H1 (cell line): ENCODE measurements at regions not wholly inside any gene's neighbourhood (a gene's known extent, or its start where the extent isn't known, plus 50 kb on each side); places are given as distances from the start of the nearest gene placed in this dataset.

Experiments used
- CTCF ChIA-PET: fragments of 300-600 bp; sonication (Branson Sonifier 250); formaldehyde crosslinking; loops from one replicate; lab custom pipeline; 2021; ENCODE audit not compliant: partially characterized antibody; lab: Charles Lee
- POLR2A ChIA-PET: fragments of 300-600 bp; sonication (Branson Sonifier 250); formaldehyde crosslinking; loops from one replicate; lab custom pipeline; 2021; ENCODE audit warnings: inconsistent platforms; ENCODE audit not compliant: partially characterized antibody; lab: Charles Lee
- DNase-seq, 2 experiments: peaks; one replicate each; pipeline versions ENCODE4 v3.0.0 to v3.0.0-alpha.2; 2010 to 2022; ENCODE audit warnings: low spot score in 2 of 2, low read depth in 1 of 2, mixed read lengths in 1 of 2
- FAIRE-seq: peaks from 2 replicates; lab custom pipeline; 2011; peaks lifted over from hg19 to GRCh38; lab: Jason Lieb, UNC
- H2AFZ ChIP-seq: 2 replicates; pipeline ENCODE4 v1.8.1; 2012; ENCODE audit warnings: low read length, inconsistent platforms
- H2AK5ac ChIP-seq: 2 replicates; pipeline ENCODE4 v1.6.1; 2013; ENCODE audit warnings: low read depth, low read length
- H2BK120ac ChIP-seq: replicated peaks from 2 replicates; pipeline ENCODE3; 2013; ENCODE audit warnings: low read depth, low read length, inconsistent platforms
- H2BK12ac ChIP-seq: 2 replicates; pipeline ENCODE4 v1.6.1; 2013; ENCODE audit warnings: low read depth, low read length
- H2BK15ac ChIP-seq: 2 replicates; pipeline ENCODE4 v1.6.1; 2013; ENCODE audit warnings: low read length
- H2BK20ac ChIP-seq: 2 replicates; pipeline ENCODE4 v1.6.1; 2013; ENCODE audit warnings: low read length
- H2BK5ac ChIP-seq: 2 replicates; pipeline ENCODE4 v1.6.1; 2013; ENCODE audit warnings: low read depth, low read length
- H3K14ac ChIP-seq: 2 replicates; pipeline ENCODE4 v1.6.1; 2013; ENCODE audit warnings: inconsistent platforms; ENCODE audit not compliant: insufficient read length
- H3K18ac ChIP-seq: 2 replicates; pipeline ENCODE4 v1.6.1; 2013; ENCODE audit warnings: low read length; ENCODE audit errors: extremely low read depth
- H3K23ac ChIP-seq: 2 replicates; pipeline ENCODE4 v1.6.1; 2013; ENCODE audit warnings: inconsistent platforms; ENCODE audit not compliant: insufficient read length
- H3K23me2 ChIP-seq: 2 replicates; pipeline ENCODE4 v1.6.1; 2013; ENCODE audit warnings: low read depth, low read length
- H3K27ac ChIP-seq: 2 replicates; pipeline ENCODE4 v1.6.1; 2011; ENCODE audit warnings: low read depth, low read length, inconsistent platforms
- H3K27me3 ChIP-seq, 4 experiments: replicated peaks in 1 of 4; 1 replicate in 1 of 4; 2 replicates in 3 of 4; pipeline versions ENCODE4 v1.6.1 to v1.8.1; 2011 to 2013; ENCODE audit warnings: low read length in 3 of 4, mild to moderate bottlenecking in 3 of 4, inconsistent platforms in 2 of 4, mixed read lengths in 2 of 4, moderate library complexity in 1 of 4; ENCODE audit not compliant: control insufficient read depth in 3 of 4, insufficient read depth in 3 of 4; ENCODE audit errors: extremely low read depth in 1 of 4
- H3K36me3 ChIP-seq, 4 experiments: 2 replicates each; pipeline versions ENCODE4 v1.6.1 to v1.8.1; 2011 to 2013; ENCODE audit warnings: mild to moderate bottlenecking in 4 of 4, low read length in 3 of 4, moderate library complexity in 2 of 4, control low read depth in 1 of 4, inconsistent platforms in 1 of 4; ENCODE audit not compliant: insufficient read depth in 4 of 4, control insufficient read depth in 2 of 4
- H3K4ac ChIP-seq: replicated peaks from 2 replicates; pipeline ENCODE3; 2013; ENCODE audit warnings: low read length, low read depth, mixed read lengths, inconsistent platforms; ENCODE audit not compliant: insufficient read length
- H3K4me1 ChIP-seq, 4 experiments: replicated peaks in 1 of 4; 1 replicate in 1 of 4; 2 replicates in 3 of 4; pipeline versions ENCODE4 v1.6.1 to v1.8.1; 2011 to 2013; ENCODE audit warnings: low read length in 3 of 4, inconsistent platforms in 2 of 4, mixed read lengths in 1 of 4; ENCODE audit not compliant: insufficient read depth in 4 of 4, control insufficient read depth in 3 of 4
- H3K4me2 ChIP-seq, 2 experiments: 2 replicates each; pipeline versions ENCODE4 v1.6.1 to v1.8.1; 2011 to 2013; ENCODE audit warnings: low read depth in 2 of 2, low read length in 2 of 2, control low read depth in 1 of 2, inconsistent platforms in 1 of 2, mild to moderate bottlenecking in 1 of 2; ENCODE audit not compliant: insufficient read depth in 1 of 2
- H3K4me3 ChIP-seq, 4 experiments: fragments of 200-600, 300-600 bp in 1 of 4; sonication (generic), shearing (Covaris generic), sonication (Bioruptor Twin) in 1 of 4; 2 replicates each; pipeline versions ENCODE4 v1.5.1 to v1.8.1; 2011 to 2016; ENCODE audit warnings: low read length in 4 of 4, low read depth in 3 of 4, control low read depth in 2 of 4, inconsistent platforms in 2 of 4, mild to moderate bottlenecking in 2 of 4, mixed read lengths in 1 of 4, moderate library complexity in 1 of 4; ENCODE audit not compliant: insufficient read depth in 2 of 4; ENCODE audit errors: extremely low read depth in 1 of 4
- H3K56ac ChIP-seq: replicated peaks from 2 replicates; pipeline ENCODE3; 2013; ENCODE audit warnings: low read depth, mild to moderate bottlenecking, mixed read lengths, low read length, inconsistent platforms; ENCODE audit not compliant: insufficient read length
- H3K79me1 ChIP-seq: 2 replicates; pipeline ENCODE4 v1.6.1; 2013; ENCODE audit warnings: low read depth, low read length, control low read depth
- H3K79me2 ChIP-seq, 2 experiments: 2 replicates each; pipeline versions ENCODE4 v1.6.1 to v1.8.1; 2012 to 2013; ENCODE audit warnings: low read length in 2 of 2, mild to moderate bottlenecking in 2 of 2, inconsistent platforms in 1 of 2; ENCODE audit not compliant: insufficient read depth in 2 of 2, control insufficient read depth in 1 of 2
- H3K9ac ChIP-seq, 4 experiments: replicated peaks in 1 of 4; 1 replicate in 1 of 4; 2 replicates in 3 of 4; pipeline versions ENCODE4 v1.6.1 to v1.8.1; 2011 to 2013; ENCODE audit warnings: low read depth in 3 of 4, low read length in 3 of 4, control low read depth in 2 of 4, mild to moderate bottlenecking in 2 of 4, moderate library complexity in 2 of 4, inconsistent platforms in 1 of 4; ENCODE audit errors: extremely low read depth in 1 of 4
- H3K9me3 ChIP-seq, 2 experiments: 2 replicates each; pipeline versions ENCODE4 v1.6.1 to v1.8.1; 2012 to 2013; ENCODE audit warnings: mild to moderate bottlenecking in 2 of 2, moderate library complexity in 2 of 2, control low read depth in 1 of 2, inconsistent platforms in 1 of 2, low read depth in 1 of 2, low read length in 1 of 2, mixed read lengths in 1 of 2; ENCODE audit not compliant: insufficient read depth in 2 of 2
- H4K20me1 ChIP-seq, 2 experiments: replicated peaks in 1 of 2; 2 replicates each; pipeline versions ENCODE3 to v1.8.1; 2011 to 2013; ENCODE audit warnings: inconsistent platforms in 2 of 2, low read length in 2 of 2, mild to moderate bottlenecking in 1 of 2; ENCODE audit not compliant: insufficient read depth in 2 of 2, control insufficient read depth in 1 of 2
- H4K5ac ChIP-seq: 2 replicates; pipeline ENCODE4 v1.6.1; 2013; ENCODE audit warnings: low read length, low read depth, mixed read lengths, inconsistent platforms; ENCODE audit not compliant: insufficient read length
- H4K8ac ChIP-seq: 2 replicates; pipeline ENCODE4 v1.8.0; 2013; ENCODE audit warnings: mild to moderate bottlenecking, moderate library complexity, low read length, inconsistent platforms; ENCODE audit not compliant: insufficient read depth; ENCODE audit errors: extremely low read depth
- H4K91ac ChIP-seq: replicated peaks from 2 replicates; pipeline ENCODE3; 2013; ENCODE audit warnings: low read length, mixed read lengths, inconsistent platforms; ENCODE audit not compliant: insufficient read length
- MAFK ChIP-seq: IDR thresholded peaks from 2 replicates; pipeline ENCODE4 v1.6.1; 2012; ENCODE audit warnings: low read depth, mild to moderate bottlenecking, improper control_type of control experiment, low read length
- RXRA ChIP-seq: IDR thresholded peaks from 2 replicates; pipeline ENCODE4 v1.6.1; 2011; ENCODE audit warnings: low read depth, mild to moderate bottlenecking, low read length, moderate library complexity; ENCODE audit not compliant: insufficient read depth
- WGBS, 2 experiments: shearing (Covaris generic) in 1 of 2; methylation state at CpG; one replicate each; pipeline versions ENCODE4 v1.1.6 to v1.1.7; 2013 to 2015; ENCODE audit warnings: low lambda C conversion rate in 2 of 2, mixed read lengths in 2 of 2, inconsistent platforms in 1 of 2, low coverage in 1 of 2, missing lambda C conversion rate in 1 of 2; ENCODE audit not compliant: insufficient replicate concordance in 2 of 2, insufficient coverage in 1 of 2, insufficient read length in 1 of 2; ENCODE audit errors: extremely low coverage in 1 of 2, missing lambda C conversion rate in 1 of 2; 5-methylcytosine and 5-hydroxymethylcytosine counted together

DNA sequence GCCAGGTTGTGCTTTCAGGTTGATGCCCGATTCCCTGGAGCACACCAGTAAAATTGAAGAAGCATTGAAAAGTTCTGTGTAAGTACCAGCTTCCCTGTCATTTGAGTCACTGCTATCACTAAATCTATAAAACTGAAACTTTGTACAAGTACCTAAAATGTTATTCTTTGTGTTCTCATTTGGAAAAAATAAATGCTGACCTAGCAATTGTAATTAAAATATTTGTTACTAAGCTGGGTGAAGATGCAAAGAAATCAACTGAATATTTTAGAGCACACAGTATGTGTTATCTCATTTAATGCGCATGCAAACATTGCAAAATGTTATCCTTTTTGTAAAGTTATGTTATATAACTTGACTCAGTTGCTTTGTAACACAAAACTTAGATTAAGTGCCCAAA, 733.7 kb downstream of the TBL1XR1 start:
- POLR2A ChIA-PET: no interaction called here
- no peaks in the 10 kb centered on the region for H3K79me1 ChIP-seq
- no peak overlapping the region for H2BK15ac ChIP-seq
- no peak for TF ChIP-seq RXRA
- TF ChIP-seq MAFK: peak; percentile 70; the same call in 1 of the 2 replicates
- TF ChIP-seq, all 59 proteins: peak for 1
- Histone ChIP-seq H3K4me1 (no peaks in the 10 kb centered on the region), H2AFZ (no peak overlapping the region), H2BK5ac (no peak overlapping the region), H2BK120ac (no peak overlapping the region), H4K20me1 (no peaks in the 10 kb centered on the region), H2BK12ac (no peak overlapping the region), H3K14ac (no peak overlapping the region), H3K4me3 (no peak overlapping the region), H3K9me3 (no peaks in the 10 kb centered on the region), H4K91ac (no peak overlapping the region), H3K79me2 (no peaks in the 10 kb centered on the region), H3K56ac (no peak overlapping the region), H3K36me3 (no peaks in the 10 kb centered on the region), H4K5ac (no peak overlapping the region), H2BK20ac (no peak overlapping the region), H3K4ac (no peak overlapping the region), H3K27ac (no peak overlapping the region), H3K4me2 (no peak overlapping the region), H3K27me3 (no peaks in the 10 kb centered on the region), H3K23ac (no peak overlapping the region), H3K9ac (no peak overlapping the region), H4K8ac (no peak overlapping the region), H3K23me2 (no peaks in the 10 kb centered on the region), H2AK5ac (no peak overlapping the region), H3K18ac (no peak overlapping the region)
- FAIRE-seq (no peak), DNase-seq (no peak)
- 39% methylated on average over 2 of the region's 2 CpGs; no CpG with 5 or more reads in 1 of the 2 experiments for WGBS, 2 experiments
- CTCF ChIA-PET: no interaction called here
